ENCODE measurements at regions not wholly inside any gene's neighbourhood (a gene's known extent, or its start where the extent isn't known, plus 50 kb on each side); places are given as distances from the start of the nearest gene placed in this dataset.
"Not testable (repeated sequence)": the region's sequence is repeated elsewhere in the genome, so short reads cannot be mapped to it uniquely, and the experiment has no call there.

DNA sequence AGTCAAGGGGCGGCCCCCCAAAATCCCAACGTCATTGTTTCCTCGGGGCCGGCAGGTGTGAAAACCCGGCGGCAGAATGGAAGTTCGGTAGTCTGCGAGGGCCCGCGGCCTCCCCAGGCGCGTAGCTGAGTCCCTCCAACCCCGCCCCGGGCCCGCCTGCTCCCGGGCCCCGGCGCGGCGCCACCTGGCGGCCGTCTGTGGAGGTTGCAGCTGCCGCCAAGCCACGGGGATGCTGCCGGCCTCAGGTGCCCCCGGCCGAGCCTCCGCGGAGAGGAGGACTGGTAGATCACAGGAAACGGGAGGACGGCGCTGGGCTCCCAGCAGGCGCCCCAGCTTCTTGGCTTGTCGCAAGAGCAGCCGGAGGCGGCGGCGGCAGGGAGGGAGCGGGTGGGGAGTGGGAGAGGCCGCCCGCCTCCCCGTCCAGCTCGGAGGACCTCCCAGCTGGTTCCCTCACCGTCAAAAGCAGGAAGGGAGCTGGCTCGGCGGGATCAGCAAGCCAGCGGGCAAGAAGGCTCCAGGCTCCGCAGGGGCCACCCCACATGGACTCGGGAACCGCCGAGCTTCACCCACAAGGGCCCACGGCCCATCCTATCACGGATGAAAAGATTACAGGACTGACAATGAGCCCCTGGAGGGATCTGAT lies 86.7 kb downstream of the FAM72C start:
- H3K4me1 ChIP-seq (ENCODE audit: control insufficient read depth, extremely low read depth, insufficient read depth, low read length); H3K27me3 ChIP-seq (ENCODE audit: control insufficient read depth, extremely low read depth, insufficient read depth, low read length); H3K4me2 ChIP-seq (ENCODE audit: control insufficient read depth, extremely low read depth, insufficient read depth, low read depth, low read length); DNase-seq (ENCODE audit: low read depth, low spot score); H3K27ac ChIP-seq (ENCODE audit: control insufficient read depth, insufficient read depth, low read length); H3K9me3 ChIP-seq (ENCODE audit: control insufficient read depth, low read depth, low read length); H2AFZ ChIP-seq (ENCODE audit: control insufficient read depth, low read length); FAIRE-seq; H3K9me1 ChIP-seq (ENCODE audit: control insufficient read depth, extremely low read depth, insufficient read depth, low read length); dilution Hi-C loops (cut with MboI; ENCODE audit: extremely low pct_ligation_motif_present, low sequenced_read_pairs); H3K36me3 ChIP-seq (ENCODE audit: control insufficient read depth in 2 of 2, extremely low read depth in 1 of 2, insufficient read depth in 2 of 2, low read length in 2 of 2); H4K20me1 ChIP-seq (ENCODE audit: control insufficient read depth, extremely low read depth, insufficient read depth, low read length); H3K9ac ChIP-seq (ENCODE audit: control insufficient read depth, extremely low read depth, insufficient read depth, low read length); H3K79me2 ChIP-seq (ENCODE audit: control insufficient read depth, insufficient read depth, low read length): not testable (repeated sequence)
- H3K4me3 ChIP-seq (ENCODE audit: control insufficient read depth in 2 of 3, extremely low read depth in 1 of 3, insufficient read depth in 2 of 3, low read depth in 1 of 3, low read length in 3 of 3), result peak overlapping the region in 1 of 3 experiments; percentile 29

- H3K4me1 ChIP-seq (ENCODE audit: control insufficient read depth, extremely low read depth, insufficient read depth, low read length); H2AFZ ChIP-seq (ENCODE audit: control insufficient read depth, low read length); H3K9me3 ChIP-seq (ENCODE audit: control insufficient read depth, low read depth, low read length); H3K9ac ChIP-seq (ENCODE audit: control insufficient read depth, extremely low read depth, insufficient read depth, low read length); H3K79me2 ChIP-seq (ENCODE audit: control insufficient read depth, insufficient read depth, low read length); FAIRE-seq; H3K4me2 ChIP-seq (ENCODE audit: control insufficient read depth, extremely low read depth, insufficient read depth, low read depth, low read length); DNase-seq (ENCODE audit: low read depth, low spot score); H4K20me1 ChIP-seq (ENCODE audit: control insufficient read depth, extremely low read depth, insufficient read depth, low read length); H3K9me1 ChIP-seq (ENCODE audit: control insufficient read depth, extremely low read depth, insufficient read depth, low read length); dilution Hi-C loops (cut with MboI; ENCODE audit: extremely low pct_ligation_motif_present, low sequenced_read_pairs); H3K27me3 ChIP-seq (ENCODE audit: control insufficient read depth, extremely low read depth, insufficient read depth, low read length); H3K27ac ChIP-seq (ENCODE audit: control insufficient read depth, insufficient read depth, low read length); H3K36me3 ChIP-seq (ENCODE audit: control insufficient read depth in 2 of 2, extremely low read depth in 1 of 2, insufficient read depth in 2 of 2, low read length in 2 of 2): not testable (repeated sequence)
- H3K4me3 ChIP-seq (ENCODE audit: control insufficient read depth in 2 of 3, extremely low read depth in 1 of 3, insufficient read depth in 2 of 3, low read depth in 1 of 3, low read length in 3 of 3), result peak overlapping the region in 1 of 3 experiments; percentile 29
These were observed 87.3 kb downstream of the FAM72C start for GRCh38 chr1:143884532-143884931.

GRCh38 chr1:143879757-143880536 lies 91.8 kb downstream of the FAM72C start:
- H3K27ac ChIP-seq (ENCODE audit: control insufficient read depth, insufficient read depth, low read length); H3K9me1 ChIP-seq (ENCODE audit: control insufficient read depth, extremely low read depth, insufficient read depth, low read length); H4K20me1 ChIP-seq (ENCODE audit: control insufficient read depth, extremely low read depth, insufficient read depth, low read length); dilution Hi-C loops (cut with MboI; ENCODE audit: extremely low pct_ligation_motif_present, low sequenced_read_pairs); H3K36me3 ChIP-seq (ENCODE audit: control insufficient read depth in 2 of 2, extremely low read depth in 1 of 2, insufficient read depth in 2 of 2, low read length in 2 of 2); H3K27me3 ChIP-seq (ENCODE audit: control insufficient read depth, extremely low read depth, insufficient read depth, low read length); H2AFZ ChIP-seq (ENCODE audit: control insufficient read depth, low read length); H3K4me2 ChIP-seq (ENCODE audit: control insufficient read depth, extremely low read depth, insufficient read depth, low read depth, low read length); DNase-seq (ENCODE audit: low read depth, low spot score); H3K4me3 ChIP-seq (ENCODE audit: control insufficient read depth in 2 of 3, extremely low read depth in 1 of 3, insufficient read depth in 2 of 3, low read depth in 1 of 3, low read length in 3 of 3); H3K79me2 ChIP-seq (ENCODE audit: control insufficient read depth, insufficient read depth, low read length); H3K9ac ChIP-seq (ENCODE audit: control insufficient read depth, extremely low read depth, insufficient read depth, low read length); H3K4me1 ChIP-seq (ENCODE audit: control insufficient read depth, extremely low read depth, insufficient read depth, low read length); FAIRE-seq; H3K9me3 ChIP-seq (ENCODE audit: control insufficient read depth, low read depth, low read length): not testable (repeated sequence)

- H4K20me1 ChIP-seq (ENCODE audit: control insufficient read depth, extremely low read depth, insufficient read depth, low read length); H3K4me1 ChIP-seq (ENCODE audit: control insufficient read depth, extremely low read depth, insufficient read depth, low read length); dilution Hi-C loops (cut with MboI; ENCODE audit: extremely low pct_ligation_motif_present, low sequenced_read_pairs); H3K4me3 ChIP-seq (ENCODE audit: control insufficient read depth in 2 of 3, extremely low read depth in 1 of 3, insufficient read depth in 2 of 3, low read depth in 1 of 3, low read length in 3 of 3); H3K27me3 ChIP-seq (ENCODE audit: control insufficient read depth, extremely low read depth, insufficient read depth, low read length); H3K4me2 ChIP-seq (ENCODE audit: control insufficient read depth, extremely low read depth, insufficient read depth, low read depth, low read length); DNase-seq (ENCODE audit: low read depth, low spot score); H2AFZ ChIP-seq (ENCODE audit: control insufficient read depth, low read length); H3K9me3 ChIP-seq (ENCODE audit: control insufficient read depth, low read depth, low read length); H3K9ac ChIP-seq (ENCODE audit: control insufficient read depth, extremely low read depth, insufficient read depth, low read length); FAIRE-seq; H3K79me2 ChIP-seq (ENCODE audit: control insufficient read depth, insufficient read depth, low read length); H3K9me1 ChIP-seq (ENCODE audit: control insufficient read depth, extremely low read depth, insufficient read depth, low read length); H3K27ac ChIP-seq (ENCODE audit: control insufficient read depth, insufficient read depth, low read length); H3K36me3 ChIP-seq (ENCODE audit: control insufficient read depth in 2 of 2, extremely low read depth in 1 of 2, insufficient read depth in 2 of 2, low read length in 2 of 2): not testable (repeated sequence)
These were observed 95.8 kb downstream of the FAM72C start for GRCh38 chr1:143875947-143876346.

DNA sequence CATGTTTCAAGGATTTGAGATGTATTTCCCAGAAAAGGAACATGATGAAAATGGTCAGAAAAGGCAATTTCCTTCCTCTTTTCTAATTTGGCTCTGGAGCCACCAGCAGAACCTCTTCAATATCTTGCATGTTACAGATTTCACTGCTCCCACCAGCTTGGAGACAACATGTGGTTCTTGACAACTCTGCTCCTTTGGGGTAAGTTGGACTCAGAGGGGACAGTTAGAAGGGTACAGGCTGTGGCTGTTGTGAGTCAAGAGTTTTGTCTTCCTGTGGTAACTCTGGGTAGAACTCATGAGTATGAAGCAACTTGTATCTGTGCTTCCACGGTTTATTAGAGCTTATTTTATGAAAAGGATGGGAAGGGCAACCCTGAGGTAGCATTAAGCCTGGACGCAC lies 97.2 kb downstream of the FAM72C start:
- dilution Hi-C loops (cut with MboI; ENCODE audit: extremely low pct_ligation_motif_present, low sequenced_read_pairs); H3K9me3 ChIP-seq (ENCODE audit: control insufficient read depth, low read depth, low read length); H4K20me1 ChIP-seq (ENCODE audit: control insufficient read depth, extremely low read depth, insufficient read depth, low read length); H3K27ac ChIP-seq (ENCODE audit: control insufficient read depth, insufficient read depth, low read length); H3K79me2 ChIP-seq (ENCODE audit: control insufficient read depth, insufficient read depth, low read length); H3K4me1 ChIP-seq (ENCODE audit: control insufficient read depth, extremely low read depth, insufficient read depth, low read length); H3K9ac ChIP-seq (ENCODE audit: control insufficient read depth, extremely low read depth, insufficient read depth, low read length); H3K9me1 ChIP-seq (ENCODE audit: control insufficient read depth, extremely low read depth, insufficient read depth, low read length); H3K27me3 ChIP-seq (ENCODE audit: control insufficient read depth, extremely low read depth, insufficient read depth, low read length); H3K36me3 ChIP-seq (ENCODE audit: control insufficient read depth in 2 of 2, extremely low read depth in 1 of 2, insufficient read depth in 2 of 2, low read length in 2 of 2); H3K4me3 ChIP-seq (ENCODE audit: control insufficient read depth in 2 of 3, extremely low read depth in 1 of 3, insufficient read depth in 2 of 3, low read depth in 1 of 3, low read length in 3 of 3); H2AFZ ChIP-seq (ENCODE audit: control insufficient read depth, low read length); H3K4me2 ChIP-seq (ENCODE audit: control insufficient read depth, extremely low read depth, insufficient read depth, low read depth, low read length); FAIRE-seq; DNase-seq (ENCODE audit: low read depth, low spot score): not testable (repeated sequence)

Measured in keratinocyte (primary cell).